ENCODE measurements at regions not wholly inside any gene's neighbourhood (a gene's known extent, or its start where the extent isn't known, plus 50 kb on each side); places are given as distances from the start of the nearest gene placed in this dataset.

GRCh38 chr2:34105006-34105767 is 506.1 kb upstream of the FAM98A start:
- Histone ChIP-seq H3K27ac (ENCODE audit: low read depth in 1 of 2, low read length in 1 of 2) (no peak overlapping the region), H3K27me3 (ENCODE audit: control insufficient read depth in 3 of 3, insufficient read depth in 3 of 3, low read length in 2 of 3) (no peaks in the 10 kb centered on the region), H3K9me3 (ENCODE audit: control insufficient read depth in 4 of 4, insufficient read depth in 3 of 4, low read length in 3 of 4) (no peaks in the 10 kb centered on the region), H3K4me1 (ENCODE audit: control insufficient read depth in 5 of 5, insufficient read depth in 5 of 5, low read length in 5 of 5) (no peaks in the 10 kb centered on the region), H3K9ac (ENCODE audit: insufficient read depth in 1 of 2, low read length in 2 of 2) (no peak overlapping the region), H3K36me3 (ENCODE audit: control insufficient read depth in 4 of 4, insufficient read depth in 4 of 4, low read length in 4 of 4) (no peaks in the 10 kb centered on the region), H3K4me3 (no peak overlapping the region)
- DNase-seq (no peak), ATAC-seq (ENCODE audit: insufficient read depth, low FRiP score) (no peak)
- WGBS, 2 donors, result 77 to 79% methylated on average over 5 of the region's 5 CpGs
- no peak for TF ChIP-seq CTCF (IDR thresholded peaks at IDR 0.05; ENCODE audit: control extremely low read depth, extremely low read depth)

GRCh38 chr2:34104601-34105000 is 505.5 kb upstream of the FAM98A start:
- no peaks in the 10 kb centered on the region for H3K4me1 ChIP-seq (ENCODE audit: control insufficient read depth in 5 of 5, insufficient read depth in 5 of 5, low read length in 5 of 5)
- TF ChIP-seq CTCF (IDR thresholded peaks at IDR 0.05; ENCODE audit: control extremely low read depth, extremely low read depth), result no peak
- DNase-seq (peak in 2 of 3 donors; percentile 13 to 19), ATAC-seq (ENCODE audit: insufficient read depth, low FRiP score) (no peak)
- 68 to 79% methylated on average over 1 of the region's 1 CpG for WGBS, 2 donors
- no peak overlapping the region for H3K4me3 ChIP-seq
- no peaks in the 10 kb centered on the region for H3K36me3 ChIP-seq (ENCODE audit: control insufficient read depth in 4 of 4, insufficient read depth in 4 of 4, low read length in 4 of 4)
- H3K27me3 ChIP-seq (ENCODE audit: control insufficient read depth in 3 of 3, insufficient read depth in 3 of 3, low read length in 2 of 3), result no peaks in the 10 kb centered on the region
- no peaks in the 10 kb centered on the region for H3K9me3 ChIP-seq (ENCODE audit: control insufficient read depth in 4 of 4, insufficient read depth in 3 of 4, low read length in 3 of 4)
- no peak overlapping the region for H3K27ac ChIP-seq (ENCODE audit: low read depth in 1 of 2, low read length in 1 of 2)
- H3K9ac ChIP-seq (ENCODE audit: insufficient read depth in 1 of 2, low read length in 2 of 2), result no peak overlapping the region

GRCh38 chr2:34103437-34103836 is 504.3 kb upstream of the FAM98A start:
- H3K27ac ChIP-seq (ENCODE audit: low read depth in 1 of 2, low read length in 1 of 2), result no peak overlapping the region
- TF ChIP-seq CTCF (IDR thresholded peaks at IDR 0.05; ENCODE audit: control extremely low read depth, extremely low read depth), result no peak
- DNase-seq (no peak), ATAC-seq (ENCODE audit: insufficient read depth, low FRiP score) (no peak)
- no peaks in the 10 kb centered on the region for H3K36me3 ChIP-seq (ENCODE audit: control insufficient read depth in 4 of 4, insufficient read depth in 4 of 4, low read length in 4 of 4)
- H3K27me3 ChIP-seq (ENCODE audit: control insufficient read depth in 3 of 3, insufficient read depth in 3 of 3, low read length in 2 of 3), result no peaks in the 10 kb centered on the region
- no peaks in the 10 kb centered on the region for H3K4me1 ChIP-seq (ENCODE audit: control insufficient read depth in 5 of 5, insufficient read depth in 5 of 5, low read length in 5 of 5)
- no peak overlapping the region for H3K9ac ChIP-seq (ENCODE audit: insufficient read depth in 1 of 2, low read length in 2 of 2)
- no peak overlapping the region for H3K4me3 ChIP-seq
- H3K9me3 ChIP-seq (ENCODE audit: control insufficient read depth in 4 of 4, insufficient read depth in 3 of 4, low read length in 3 of 4), result no peaks in the 10 kb centered on the region
- 85 to 87% methylated on average over 2 of the region's 2 CpGs for WGBS, 2 donors

- WGBS, 2 donors, result 85 to 89% methylated on average over 2 of the region's 2 CpGs
- no peaks in the 10 kb centered on the region for H3K27me3 ChIP-seq (ENCODE audit: control insufficient read depth in 3 of 3, insufficient read depth in 3 of 3, low read length in 2 of 3)
- TF ChIP-seq CTCF (IDR thresholded peaks at IDR 0.05; ENCODE audit: control extremely low read depth, extremely low read depth), result no peak
- no peak overlapping the region for H3K4me3 ChIP-seq
- no peak overlapping the region for H3K27ac ChIP-seq (ENCODE audit: low read depth in 1 of 2, low read length in 1 of 2)
- DNase-seq (no peak), ATAC-seq (ENCODE audit: insufficient read depth, low FRiP score) (no peak)
- H3K9me3 ChIP-seq (ENCODE audit: control insufficient read depth in 4 of 4, insufficient read depth in 3 of 4, low read length in 3 of 4), result no peaks in the 10 kb centered on the region
- no peaks in the 10 kb centered on the region for H3K36me3 ChIP-seq (ENCODE audit: control insufficient read depth in 4 of 4, insufficient read depth in 4 of 4, low read length in 4 of 4)
- no peaks in the 10 kb centered on the region for H3K4me1 ChIP-seq (ENCODE audit: control insufficient read depth in 5 of 5, insufficient read depth in 5 of 5, low read length in 5 of 5)
- H3K9ac ChIP-seq (ENCODE audit: insufficient read depth in 1 of 2, low read length in 2 of 2), result no peak overlapping the region
These were observed 503.2 kb upstream of the FAM98A start for GRCh38 chr2:34102339-34102738.

Measured in lung (tissue), 11 donors.